Loucy (cell line): ENCODE measurements at regions not wholly inside any gene's neighbourhood (a gene's known extent, or its start where the extent isn't known, plus 50 kb on each side); places are given as distances from the start of the nearest gene placed in this dataset.

ENCODE experiments used
- H2AFZ ChIP-seq: fragments of 200-600 bp; sonication (generic); 2 replicates; pipeline ENCODE4 v1.6.0; 2016; ENCODE audit warnings: antibody characterized with exemption, mild to moderate bottlenecking, low read length, moderate library complexity
- H3F3A ChIP-seq: fragments of 200-600 bp; 2 replicates; pipeline ENCODE4 v1.6.0; 2016; ENCODE audit warnings: antibody characterized with exemption, low read depth, mild to moderate bottlenecking
- H3K27me3 ChIP-seq: fragments of 200-600 bp; sonication (generic); 2 replicates; pipeline ENCODE4 v1.6.1; 2014; ENCODE audit warnings: low read length, mild to moderate bottlenecking; ENCODE audit not compliant: insufficient read depth, poor library complexity, severe bottlenecking
- H3K36me3 ChIP-seq: fragments of 200-600 bp; sonication (generic); 2 replicates; pipeline ENCODE4 v1.6.1; 2016; ENCODE audit warnings: low read length; ENCODE audit not compliant: insufficient read depth
- H3K4me1 ChIP-seq: fragments of 200-600 bp; sonication (generic); 2 replicates; pipeline ENCODE4 v1.5.1; 2014; ENCODE audit warnings: low read length, mild to moderate bottlenecking; ENCODE audit not compliant: insufficient read depth, poor library complexity, severe bottlenecking
- H3K4me2 ChIP-seq: fragments of 200-600 bp; sonication (generic); 2 replicates; pipeline ENCODE4 v1.6.0; 2014; ENCODE audit warnings: antibody characterized with exemption, low read length, low read depth, mild to moderate bottlenecking; ENCODE audit not compliant: poor library complexity, severe bottlenecking
- H3K4me3 ChIP-seq: fragments of 200-600 bp; sonication (generic); 2 replicates; pipeline ENCODE4 v1.5.1; 2014; ENCODE audit warnings: low read length, mild to moderate bottlenecking, mixed read lengths; ENCODE audit not compliant: poor library complexity, severe bottlenecking
- H3K79me2 ChIP-seq: fragments of 200-600 bp; sonication (generic); 2 replicates; pipeline ENCODE4 v1.6.1; 2014; ENCODE audit warnings: low read length; ENCODE audit not compliant: insufficient read depth
- H3K9ac ChIP-seq: fragments of 200-600 bp; sonication (generic); 2 replicates; pipeline ENCODE4 v1.6.0; 2014; ENCODE audit warnings: mild to moderate bottlenecking, low read depth, low read length, moderate library complexity; ENCODE audit not compliant: poor library complexity, severe bottlenecking
- H3K9me2 ChIP-seq: fragments of 200-600 bp; sonication (generic); replicated peaks from 2 replicates; pipeline ENCODE4 v1.6.1; 2016; ENCODE audit warnings: low read depth, low read length, mixed read lengths
- H3K9me3 ChIP-seq: fragments of 200-600 bp; sonication (generic); 2 replicates; pipeline ENCODE4 v1.6.1; 2014; ENCODE audit warnings: mild to moderate bottlenecking, antibody characterized with exemption, low read length, low read depth; ENCODE audit not compliant: insufficient read depth
- H4K20me1 ChIP-seq: fragments of 200-600 bp; sonication (generic); 2 replicates; pipeline ENCODE4 v1.6.0; 2014; ENCODE audit warnings: antibody characterized with exemption, low read length, mild to moderate bottlenecking; ENCODE audit not compliant: insufficient read depth, poor library complexity, severe bottlenecking
- CTCF ChIP-seq: fragments of 200-600 bp; sonication (generic); conservative IDR thresholded peaks from 2 replicates; pipeline ENCODE4 v1.5.1; 2014; ENCODE audit warnings: mild to moderate bottlenecking, antibody characterized with exemption, low read length
- EZH2phosphoT487 ChIP-seq: fragments of 200-600 bp; IDR thresholded peaks from 2 replicates; pipeline ENCODE4 v1.6.1; 2018; ENCODE audit warnings: antibody characterized with exemption, mild to moderate bottlenecking, moderate library complexity, borderline replicate concordance

- H3K4me1 ChIP-seq: peaks cover 16% of the 10 kb centered on the region
- TF ChIP-seq EZH2phosphoT487 (no peak), CTCF (no peak)
- no peak overlapping the region for H3K4me3 ChIP-seq
- no peaks in the 10 kb centered on the region for H3K36me3 ChIP-seq
- H3K79me2 ChIP-seq: no peaks in the 10 kb centered on the region
- no peaks in the 10 kb centered on the region for H3K9me3 ChIP-seq
- peak overlapping the region; percentile 18 for H3K4me2 ChIP-seq
- no peaks in the 10 kb centered on the region for H3F3A ChIP-seq
- no peaks in the 10 kb centered on the region for H3K9me2 ChIP-seq
- no peak overlapping the region for H3K9ac ChIP-seq
- peak overlapping the region; percentile 61; the same call in 1 of the 2 replicates for H2AFZ ChIP-seq
- no peaks in the 10 kb centered on the region for H4K20me1 ChIP-seq
- no peaks in the 10 kb centered on the region for H3K27me3 ChIP-seq
Observed at GRCh38 chr2:12271589-12271984, 445.1 kb upstream of the TRIB2 start.

GRCh38 chr2:12273111-12273510 lies 443.6 kb upstream of the TRIB2 start:
- TF ChIP-seq CTCF (no peak), EZH2phosphoT487 (no peak)
- no peak overlapping the region for H3K4me2 ChIP-seq
- H3K9me2 ChIP-seq: no peaks in the 10 kb centered on the region
- no peaks in the 10 kb centered on the region for H3K79me2 ChIP-seq
- no peaks in the 10 kb centered on the region for H4K20me1 ChIP-seq
- H2AFZ ChIP-seq: no peak overlapping the region
- H3K36me3 ChIP-seq: no peaks in the 10 kb centered on the region
- H3K9ac ChIP-seq: no peak overlapping the region
- no peaks in the 10 kb centered on the region for H3K27me3 ChIP-seq
- H3K9me3 ChIP-seq: no peaks in the 10 kb centered on the region
- no peaks in the 10 kb centered on the region for H3F3A ChIP-seq
- peaks cover 25% of the 10 kb centered on the region for H3K4me1 ChIP-seq
- H3K4me3 ChIP-seq: no peak overlapping the region

- no peak overlapping the region for H3K4me3 ChIP-seq
- no peak overlapping the region for H3K9ac ChIP-seq
- H3K4me2 ChIP-seq: no peak overlapping the region
- H3K9me3 ChIP-seq: no peaks in the 10 kb centered on the region
- no peaks in the 10 kb centered on the region for H3K9me2 ChIP-seq
- H3F3A ChIP-seq: no peaks in the 10 kb centered on the region
- H4K20me1 ChIP-seq: no peaks in the 10 kb centered on the region
- peaks cover 25% of the 10 kb centered on the region for H3K4me1 ChIP-seq
- TF ChIP-seq EZH2phosphoT487 (no peak), CTCF (no peak)
- no peaks in the 10 kb centered on the region for H3K79me2 ChIP-seq
- no peak overlapping the region for H2AFZ ChIP-seq
- no peaks in the 10 kb centered on the region for H3K36me3 ChIP-seq
- H3K27me3 ChIP-seq: no peaks in the 10 kb centered on the region
Observed at GRCh38 chr2:12274591-12274990, 442.1 kb upstream of the TRIB2 start.
